ENCODE measurements at regions not wholly inside any gene's neighbourhood (a gene's known extent, or its start where the extent isn't known, plus 50 kb on each side); places are given as distances from the start of the nearest gene placed in this dataset.

DNA sequence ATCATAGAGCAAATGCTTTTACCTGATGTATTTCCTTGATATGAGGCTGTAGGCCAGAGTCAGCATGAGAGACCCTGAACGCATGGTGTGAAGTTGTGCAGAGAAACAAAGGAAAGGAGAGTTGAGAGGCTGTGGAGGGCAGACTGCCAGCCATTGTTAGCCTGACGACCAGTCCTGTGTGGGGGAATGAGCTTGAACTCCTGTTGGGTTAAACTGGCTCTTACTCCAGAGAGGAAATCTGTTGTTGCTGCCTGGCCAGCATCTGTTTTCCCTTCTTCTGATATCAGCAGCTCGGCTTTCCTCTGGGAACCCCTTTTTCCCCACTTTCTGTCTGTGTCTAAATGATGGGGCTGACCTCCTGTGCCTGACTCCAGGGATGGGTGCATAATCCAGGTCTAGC lies 158.2 kb upstream of the ZFP64 start:
- no peaks in the 10 kb centered on the region for H3K27me3 Mint-ChIP-seq (ENCODE audit: low read depth)
- H3K36me3 Mint-ChIP-seq (ENCODE audit: low read depth), result no peaks in the 10 kb centered on the region
- TF ChIP-seq, protein P1, sequence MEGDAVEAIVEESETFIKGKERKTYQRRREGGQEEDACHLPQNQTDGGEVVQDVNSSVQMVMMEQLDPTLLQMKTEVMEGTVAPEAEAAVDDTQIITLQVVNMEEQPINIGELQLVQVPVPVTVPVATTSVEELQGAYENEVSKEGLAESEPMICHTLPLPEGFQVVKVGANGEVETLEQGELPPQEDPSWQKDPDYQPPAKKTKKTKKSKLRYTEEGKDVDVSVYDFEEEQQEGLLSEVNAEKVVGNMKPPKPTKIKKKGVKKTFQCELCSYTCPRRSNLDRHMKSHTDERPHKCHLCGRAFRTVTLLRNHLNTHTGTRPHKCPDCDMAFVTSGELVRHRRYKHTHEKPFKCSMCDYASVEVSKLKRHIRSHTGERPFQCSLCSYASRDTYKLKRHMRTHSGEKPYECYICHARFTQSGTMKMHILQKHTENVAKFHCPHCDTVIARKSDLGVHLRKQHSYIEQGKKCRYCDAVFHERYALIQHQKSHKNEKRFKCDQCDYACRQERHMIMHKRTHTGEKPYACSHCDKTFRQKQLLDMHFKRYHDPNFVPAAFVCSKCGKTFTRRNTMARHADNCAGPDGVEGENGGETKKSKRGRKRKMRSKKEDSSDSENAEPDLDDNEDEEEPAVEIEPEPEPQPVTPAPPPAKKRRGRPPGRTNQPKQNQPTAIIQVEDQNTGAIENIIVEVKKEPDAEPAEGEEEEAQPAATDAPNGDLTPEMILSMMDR (conservative IDR thresholded peaks at IDR 0.05), result no peak
- no peak overlapping the region for H3K27ac Mint-ChIP-seq (ENCODE audit: unreplicated experiment)
- H3K4me1 Mint-ChIP-seq, result no peaks in the 10 kb centered on the region
- H3K9me3 Mint-ChIP-seq, result peaks cover 4% of the 10 kb centered on the region
- DNase-seq (ENCODE audit: low read depth, low spot score), result no peak
- H3K4me3 Mint-ChIP-seq, result no peak overlapping the region

DNA sequence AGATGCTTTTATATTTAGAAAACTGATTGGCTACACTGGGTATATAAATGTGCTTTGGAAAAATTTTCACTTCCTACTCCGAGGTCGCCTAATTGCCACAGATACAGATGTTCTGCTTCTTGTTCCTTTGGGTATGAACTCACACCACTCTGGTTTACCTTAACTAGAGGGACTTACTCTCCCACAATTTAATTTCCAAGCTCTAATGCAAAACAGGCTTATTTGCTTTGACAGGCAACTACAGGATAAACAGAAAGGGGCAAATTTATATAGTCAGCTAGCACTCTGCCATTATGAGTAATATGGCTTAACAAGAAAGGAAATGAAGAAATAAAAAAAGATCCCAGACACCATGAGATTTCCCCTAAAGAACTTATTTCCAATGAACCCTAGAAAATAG lies 156.9 kb upstream of the ZFP64 start:
- DNase-seq (ENCODE audit: low read depth, low spot score), result no peak
- TF ChIP-seq, protein P1 (conservative IDR thresholded peaks at IDR 0.05), result no peak
- H3K36me3 Mint-ChIP-seq (ENCODE audit: low read depth), result no peaks in the 10 kb centered on the region
- H3K9me3 Mint-ChIP-seq, result peaks cover 4% of the 10 kb centered on the region
- H3K4me1 Mint-ChIP-seq, result no peaks in the 10 kb centered on the region
- H3K4me3 Mint-ChIP-seq, result no peak overlapping the region
- no peaks in the 10 kb centered on the region for H3K27me3 Mint-ChIP-seq (ENCODE audit: low read depth)
- H3K27ac Mint-ChIP-seq (ENCODE audit: unreplicated experiment), result no peak overlapping the region

- Mint-ChIP-seq H3K9me3 (no peaks in the 10 kb centered on the region), H3K4me1 (no peaks in the 10 kb centered on the region), H3K36me3 (ENCODE audit: low read depth) (no peaks in the 10 kb centered on the region), H3K4me3 (no peak overlapping the region), H3K27ac (ENCODE audit: unreplicated experiment) (no peak overlapping the region), H3K27me3 (ENCODE audit: low read depth) (no peaks in the 10 kb centered on the region)
- no peak for DNase-seq (ENCODE audit: low read depth, low spot score)
- TF ChIP-seq, protein P1 (conservative IDR thresholded peaks at IDR 0.05), result no peak
These were observed 155.2 kb upstream of the ZFP64 start for GRCh38 chr20:52346797-52347196.

- no peak for DNase-seq (ENCODE audit: low read depth, low spot score)
- H3K27me3 Mint-ChIP-seq (ENCODE audit: low read depth), result no peaks in the 10 kb centered on the region
- H3K36me3 Mint-ChIP-seq (ENCODE audit: low read depth), result no peaks in the 10 kb centered on the region
- H3K9me3 Mint-ChIP-seq, result peaks cover 3% of the 10 kb centered on the region
- no peak overlapping the region for H3K27ac Mint-ChIP-seq (ENCODE audit: unreplicated experiment)
- no peaks in the 10 kb centered on the region for H3K4me1 Mint-ChIP-seq
- no peak overlapping the region for H3K4me3 Mint-ChIP-seq
- TF ChIP-seq, protein P1 (conservative IDR thresholded peaks at IDR 0.05), result no peak
These were observed 151.3 kb upstream of the ZFP64 start for GRCh38 chr20:52342913-52343312.

DNA sequence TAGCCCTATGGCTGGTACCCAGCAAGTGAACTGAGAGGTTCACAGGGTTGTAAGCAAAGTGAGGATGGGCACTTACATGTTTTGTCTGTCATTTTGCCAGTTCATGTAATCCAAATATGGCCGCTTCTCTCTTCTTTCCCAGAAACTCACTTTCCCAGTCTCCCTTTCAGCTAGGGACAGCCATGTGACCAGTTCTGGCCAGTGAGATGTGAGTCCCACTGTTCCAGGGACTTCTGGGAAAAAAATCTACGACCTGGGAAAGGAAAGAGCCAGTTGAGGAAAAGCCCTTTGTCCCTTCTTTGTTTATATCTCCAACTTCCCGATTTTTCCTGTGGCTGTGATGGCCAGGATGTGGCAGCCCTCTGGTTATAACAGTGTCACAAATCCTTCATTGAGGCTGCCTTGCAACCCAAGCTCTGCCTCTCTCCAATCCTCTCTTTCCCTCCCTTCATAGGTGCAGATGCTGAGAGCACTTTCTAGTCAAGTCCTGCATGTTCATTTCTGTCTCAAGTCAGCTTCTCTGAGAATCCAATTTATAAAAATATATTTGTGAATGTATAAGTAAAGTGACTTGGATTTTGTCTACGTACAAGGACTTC lies 148.6 kb upstream of the ZFP64 start:
- TF ChIP-seq, protein P1 (conservative IDR thresholded peaks at IDR 0.05), result no peak
- Mint-ChIP-seq H3K4me1 (no peaks in the 10 kb centered on the region), H3K9me3 (peaks cover 5% of the 10 kb centered on the region), H3K27me3 (ENCODE audit: low read depth) (no peaks in the 10 kb centered on the region), H3K4me3 (no peak overlapping the region), H3K27ac (ENCODE audit: unreplicated experiment) (no peak overlapping the region), H3K36me3 (ENCODE audit: low read depth) (peaks cover 3% of the 10 kb centered on the region)
- no peak for DNase-seq (ENCODE audit: low read depth, low spot score)

Measured in neural crest cell (in vitro differentiated cells).